ENCODE measurements at regions not wholly inside any gene's neighbourhood (a gene's known extent, or its start where the extent isn't known, plus 50 kb on each side); places are given as distances from the start of the nearest gene placed in this dataset.

- DNase-seq (ENCODE audit: low read depth, low spot score), result no peak
These were observed 897.5 kb downstream of the PCDH7 start for GRCh38 chr4:31617667-31618066.

- DNase-seq (ENCODE audit: low read depth, low spot score), result no peak
These were observed 900.3 kb downstream of the PCDH7 start for GRCh38 chr4:31620476-31620875.

DNA sequence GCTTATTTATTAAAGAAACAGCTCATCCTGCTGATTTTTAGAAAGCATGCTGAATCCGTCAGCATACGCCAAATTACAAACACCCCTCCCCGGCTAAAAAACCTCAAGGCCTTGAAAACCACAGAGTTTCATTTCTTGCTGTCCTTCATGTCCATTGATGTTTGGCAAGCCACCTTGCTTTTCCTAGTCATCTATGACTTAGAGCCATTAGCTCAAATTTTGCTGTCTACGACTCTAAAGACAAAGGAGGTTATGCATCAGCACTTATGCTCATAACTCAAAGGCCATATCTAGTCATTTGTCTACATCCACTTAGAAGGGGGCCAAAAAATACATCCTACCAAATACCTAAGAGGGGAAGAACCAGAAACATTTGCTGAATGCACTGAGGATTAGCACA lies 925.1 kb downstream of the PCDH7 start:
- no peak for DNase-seq (ENCODE audit: low read depth, low spot score)

DNA sequence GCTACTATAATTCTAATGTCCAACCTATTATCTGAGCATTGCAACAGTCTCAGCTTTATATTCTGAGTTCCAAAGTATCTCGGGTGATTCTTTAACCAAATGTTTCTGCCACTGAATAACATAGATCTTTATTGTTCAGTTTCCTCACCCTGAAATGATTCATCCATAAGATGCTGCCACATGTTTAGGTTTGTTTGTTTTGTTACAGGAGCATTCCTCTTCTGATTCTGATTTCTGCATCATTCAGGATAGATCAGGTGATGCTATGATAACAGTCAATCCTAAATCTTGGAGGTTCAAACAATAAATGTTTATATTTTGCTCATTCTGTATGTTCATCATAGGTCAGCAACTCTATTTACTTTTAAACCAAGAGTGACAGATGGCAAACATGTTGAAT lies 927.6 kb downstream of the PCDH7 start:
- no peak for DNase-seq (ENCODE audit: low read depth, low spot score)

DNA sequence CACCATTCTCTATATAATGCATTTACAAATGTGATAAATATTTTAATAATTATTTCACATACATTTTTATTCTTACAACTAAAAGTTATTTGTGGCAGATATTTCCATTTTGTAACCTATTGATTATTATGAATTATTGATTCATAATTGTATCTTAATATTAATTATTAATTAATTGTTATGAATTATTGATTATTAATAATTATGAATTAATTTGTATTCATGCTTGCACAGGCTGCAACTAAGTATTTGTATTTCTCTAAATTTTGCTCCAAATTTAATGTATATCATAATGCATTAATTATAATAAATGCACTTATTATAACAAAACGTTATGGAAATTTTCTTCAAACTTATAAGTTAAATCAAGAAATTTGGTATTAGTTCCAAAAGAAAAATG lies 929.7 kb downstream of the PCDH7 start:
- DNase-seq (ENCODE audit: low read depth, low spot score), result no peak

- DNase-seq (ENCODE audit: low read depth, low spot score), result no peak
These were observed 931.4 kb downstream of the PCDH7 start for GRCh38 chr4:31651541-31651940.

- no peak for DNase-seq (ENCODE audit: low read depth, low spot score)
These were observed 935.2 kb downstream of the PCDH7 start for GRCh38 chr4:31655328-31655727.

- no peak for DNase-seq (ENCODE audit: low read depth, low spot score)
These were observed 937.8 kb downstream of the PCDH7 start for GRCh38 chr4:31657859-31658570.

- no peak for DNase-seq (ENCODE audit: low read depth, low spot score)
These were observed 940.7 kb downstream of the PCDH7 start for GRCh38 chr4:31660916-31661315.

GRCh38 chr4:31662951-31663350 lies 942.8 kb downstream of the PCDH7 start:
- DNase-seq (ENCODE audit: low read depth, low spot score), result no peak

GRCh38 chr4:31667686-31668085 lies 947.5 kb downstream of the PCDH7 start:
- DNase-seq (ENCODE audit: low read depth, low spot score), result no peak

DNA sequence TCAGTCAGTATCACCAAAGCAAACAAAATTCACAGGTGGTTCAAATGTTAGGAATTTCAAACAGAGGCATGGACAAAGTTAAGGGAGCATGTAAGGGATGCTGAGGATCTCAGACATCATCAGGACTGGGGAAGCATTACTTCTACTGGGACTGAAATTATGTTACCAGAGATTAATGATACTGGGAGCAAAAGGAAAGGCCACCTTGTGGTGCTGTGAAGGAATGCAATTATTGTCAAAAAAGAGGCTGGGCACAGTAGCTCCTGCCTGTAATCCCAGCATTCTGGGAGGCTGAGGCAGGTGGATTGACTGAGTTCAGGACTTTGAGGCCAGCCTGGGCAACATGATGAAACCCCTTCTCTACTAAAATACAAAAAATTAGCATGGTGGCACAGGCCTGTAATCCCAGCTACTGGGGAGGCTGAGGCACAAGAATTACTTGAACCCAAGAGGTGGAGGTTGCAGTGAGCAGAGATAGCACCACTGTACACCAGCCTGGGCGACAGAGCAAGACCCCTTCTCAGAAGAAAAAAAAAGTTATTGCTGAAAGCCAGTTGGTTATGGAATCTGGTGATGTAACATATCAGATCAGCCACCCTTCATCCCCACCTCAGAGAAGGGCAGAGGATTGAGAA lies 954.3 kb downstream of the PCDH7 start:
- no peak for DNase-seq (ENCODE audit: low read depth, low spot score)

DNA sequence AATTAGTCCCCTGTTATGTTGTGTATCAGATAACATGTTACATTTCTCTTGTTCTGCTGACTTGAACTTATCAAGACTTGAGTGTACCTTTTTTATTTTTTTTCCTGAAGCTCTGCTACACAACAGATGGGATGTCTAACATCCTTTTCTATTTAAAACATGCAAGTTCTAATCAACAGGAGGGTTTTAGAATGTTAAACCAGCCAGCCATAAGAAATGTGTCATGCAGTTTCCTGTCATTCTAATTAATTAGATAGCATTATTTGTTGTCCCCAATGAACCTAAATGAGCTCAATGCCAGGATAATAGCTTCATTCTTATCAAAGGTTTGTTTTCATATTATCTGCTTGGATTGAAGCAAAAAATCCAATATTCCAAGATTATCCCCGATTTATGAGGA lies 958.2 kb downstream of the PCDH7 start:
- no peak for DNase-seq (ENCODE audit: low read depth, low spot score)

GRCh38 chr4:31682796-31683195 lies 962.6 kb downstream of the PCDH7 start:
- no peak for DNase-seq (ENCODE audit: low read depth, low spot score)

- no peak for DNase-seq (ENCODE audit: low read depth, low spot score)
These were observed 967.7 kb downstream of the PCDH7 start for GRCh38 chr4:31687717-31688342.

DNA sequence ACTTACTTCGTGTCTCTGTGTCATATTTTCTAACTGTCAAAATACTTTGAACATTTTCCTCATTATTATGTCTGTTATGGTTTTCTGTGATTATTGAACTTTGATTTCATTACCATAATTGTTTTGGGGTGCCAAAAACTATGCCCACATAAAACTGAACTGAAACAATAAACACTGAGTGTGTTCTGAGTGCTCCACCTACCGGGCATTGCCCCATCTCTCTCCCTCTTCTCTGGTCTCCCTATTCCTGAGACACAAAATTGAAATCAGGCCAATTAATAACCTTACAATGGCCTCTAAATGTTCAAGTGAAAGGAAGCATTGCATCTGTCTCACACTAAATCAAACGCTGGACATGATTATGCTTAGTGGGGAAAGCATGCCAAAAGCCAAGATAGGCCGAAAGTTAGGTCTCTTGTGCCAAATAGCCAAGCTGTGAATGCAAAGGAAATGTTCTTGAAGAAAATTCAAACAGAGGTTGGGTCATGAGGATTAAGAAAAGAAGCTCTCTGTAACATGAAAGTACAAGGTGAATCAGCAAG lies 972.3 kb downstream of the PCDH7 start:
- no peak for DNase-seq (ENCODE audit: low read depth, low spot score)

DNA sequence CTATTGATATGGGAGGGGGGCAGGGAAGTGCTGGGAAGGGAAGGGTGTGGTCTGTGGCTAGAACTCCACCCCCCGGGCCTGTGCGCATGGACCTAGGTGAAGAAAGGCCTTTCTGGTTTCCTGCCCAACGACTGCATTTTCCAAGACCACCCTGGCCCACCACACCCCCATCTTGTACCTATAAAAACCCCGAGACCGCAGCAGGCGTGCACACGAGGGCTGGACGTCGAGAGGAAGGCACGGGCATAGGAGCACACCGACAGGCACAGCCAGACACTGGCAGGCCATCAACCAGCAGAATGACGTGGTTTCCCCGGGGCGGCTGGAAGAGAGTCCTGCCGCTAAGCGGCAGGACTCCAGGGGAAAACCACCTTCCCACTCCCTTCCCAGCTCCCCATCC lies 981.1 kb downstream of the PCDH7 start:
- no peak for DNase-seq (ENCODE audit: low read depth, low spot score)

- no peak for DNase-seq (ENCODE audit: low read depth, low spot score)
These were observed 982.2 kb downstream of the PCDH7 start for GRCh38 chr4:31702326-31702725.

GRCh38 chr4:31714238-31714637 lies 994.1 kb downstream of the PCDH7 start:
- DNase-seq (ENCODE audit: low read depth, low spot score), result no peak

GRCh38 chr4:31715302-31715701 lies 995.1 kb downstream of the PCDH7 start:
- no peak for DNase-seq (ENCODE audit: low read depth, low spot score)

GRCh38 chr4:31727030-31727429 lies 1006.9 kb downstream of the PCDH7 start:
- DNase-seq (ENCODE audit: low read depth, low spot score), result no peak

DNA sequence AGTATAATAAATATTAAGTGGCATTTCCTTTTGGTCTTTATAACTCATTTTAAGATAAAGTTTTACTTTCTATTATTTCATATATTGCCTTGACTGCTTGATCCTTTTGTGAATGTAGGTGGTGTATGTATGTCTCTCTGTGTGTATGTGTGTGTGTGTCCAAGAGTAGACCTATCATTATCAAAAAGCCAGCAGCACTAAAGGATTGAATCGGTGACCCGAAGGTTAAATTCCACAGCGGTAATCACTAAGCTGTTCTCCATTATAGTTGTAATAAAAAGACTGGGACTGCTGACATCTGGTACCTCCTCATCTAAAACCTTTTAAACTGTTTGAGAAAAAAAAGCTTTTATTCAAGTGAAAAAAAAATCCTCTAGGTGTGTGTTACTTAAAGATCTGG lies 1014.8 kb downstream of the PCDH7 start:
- no peak for DNase-seq (ENCODE audit: low read depth, low spot score)

- no peak for DNase-seq (ENCODE audit: low read depth, low spot score)
These were observed 1017.2 kb downstream of the PCDH7 start for GRCh38 chr4:31737419-31737818.
